NCI-H82 (cell line): ENCODE measurements at regions not wholly inside any gene's neighbourhood (a gene's known extent, or its start where the extent isn't known, plus 50 kb on each side); places are given as distances from the start of the nearest gene placed in this dataset.
"Not testable (repeated sequence)": the region's sequence is repeated elsewhere in the genome, so short reads cannot be mapped to it uniquely, and the experiment has no call there.

Experiments
- DNase-seq: peaks from one replicate; lab custom pipeline; 2025; lab: John Stamatoyannopoulos, UW

DNA sequence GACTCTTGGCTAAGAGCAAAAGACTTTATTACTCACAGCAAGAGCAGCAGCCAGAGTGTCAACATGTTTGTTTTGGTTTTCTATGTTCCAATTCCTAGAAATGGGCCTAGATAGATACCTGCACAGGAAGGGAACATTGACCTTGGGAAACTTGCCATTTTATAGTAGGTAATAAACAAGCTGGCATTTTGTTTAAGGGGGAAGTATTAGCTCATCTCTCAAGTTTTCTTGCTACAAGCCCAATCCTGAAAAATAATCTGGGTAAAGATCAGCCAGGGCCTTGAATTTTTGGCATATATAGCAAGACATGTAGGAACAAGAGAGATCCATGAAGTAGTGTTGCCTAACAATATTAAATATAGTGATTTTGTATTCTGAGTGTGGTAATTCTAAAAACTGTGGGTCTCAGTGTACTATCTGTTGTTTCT, 51.4 kb upstream of the RGL1 start:
- no peak for DNase-seq

DNA sequence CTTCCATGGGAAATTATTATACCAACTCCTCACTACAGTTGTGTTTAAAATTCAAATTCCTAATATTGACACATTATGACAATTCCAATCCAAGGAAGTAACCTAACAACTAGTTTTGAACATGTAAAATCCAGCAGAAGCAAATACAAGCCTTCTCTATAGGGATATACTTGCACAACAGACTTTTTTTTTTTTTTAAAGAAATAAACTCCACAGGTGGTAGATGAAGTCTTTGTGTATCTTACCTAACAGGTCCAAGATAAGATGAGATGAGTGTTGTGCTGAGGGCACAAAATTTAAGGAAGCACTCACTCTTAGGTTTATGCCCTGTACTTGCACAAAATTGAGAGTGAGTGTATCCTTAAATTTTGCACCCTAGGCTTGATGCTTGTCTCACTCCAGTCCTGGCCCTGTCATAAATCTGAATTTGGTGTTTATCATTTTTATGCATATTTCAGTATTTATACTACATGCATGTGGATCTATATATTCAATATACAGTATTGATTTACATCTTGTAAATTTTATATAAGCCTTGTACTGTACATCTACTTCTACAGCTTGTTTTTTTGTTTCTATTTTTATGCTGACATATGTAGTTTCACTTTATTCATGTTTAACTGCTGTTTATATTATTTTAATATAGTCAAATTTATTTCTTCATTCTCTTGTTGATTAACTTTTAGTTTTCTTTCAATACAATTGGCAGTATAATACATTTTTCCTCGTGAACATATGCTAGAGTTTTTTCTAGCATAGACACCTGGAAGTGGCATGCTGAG, 60.6 kb upstream of the RGL1 start:
- DNase-seq = no peak

- DNase-seq = no peak
Measured at GRCh38 chr1:183742355-183742754, 62.6 kb upstream of the RGL1 start.

GRCh38 chr1:183739741-183740271, 65.1 kb upstream of the RGL1 start:
- no peak for DNase-seq

- DNase-seq = no peak
Measured at GRCh38 chr1:183739082-183739481, 65.8 kb upstream of the RGL1 start.

DNA sequence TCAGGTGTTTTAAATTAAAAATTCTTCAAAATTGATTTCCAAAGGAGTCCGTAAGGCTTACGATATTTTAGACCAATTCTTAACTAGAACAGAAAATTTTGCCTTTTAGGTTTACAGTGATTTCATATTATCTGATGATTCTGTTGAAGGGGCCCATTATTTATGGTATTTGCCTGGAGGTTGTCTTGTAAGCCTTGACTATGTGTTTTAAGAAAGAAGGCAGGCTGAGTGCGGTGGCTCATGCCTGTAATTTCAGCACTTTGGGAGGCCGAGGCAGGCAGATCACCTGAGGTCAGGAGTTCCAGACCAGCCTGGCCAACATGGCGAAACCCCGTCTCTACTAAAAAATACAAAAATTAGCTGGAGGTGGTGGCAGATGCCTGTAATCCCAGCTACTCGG, 67.0 kb upstream of the RGL1 start:
- not testable (repeated sequence) for DNase-seq

- no peak for DNase-seq
Measured at GRCh38 chr1:183736343-183736742, 68.6 kb upstream of the RGL1 start.

- no peak for DNase-seq
Measured at GRCh38 chr1:183735069-183735860, 69.7 kb upstream of the RGL1 start.

DNA sequence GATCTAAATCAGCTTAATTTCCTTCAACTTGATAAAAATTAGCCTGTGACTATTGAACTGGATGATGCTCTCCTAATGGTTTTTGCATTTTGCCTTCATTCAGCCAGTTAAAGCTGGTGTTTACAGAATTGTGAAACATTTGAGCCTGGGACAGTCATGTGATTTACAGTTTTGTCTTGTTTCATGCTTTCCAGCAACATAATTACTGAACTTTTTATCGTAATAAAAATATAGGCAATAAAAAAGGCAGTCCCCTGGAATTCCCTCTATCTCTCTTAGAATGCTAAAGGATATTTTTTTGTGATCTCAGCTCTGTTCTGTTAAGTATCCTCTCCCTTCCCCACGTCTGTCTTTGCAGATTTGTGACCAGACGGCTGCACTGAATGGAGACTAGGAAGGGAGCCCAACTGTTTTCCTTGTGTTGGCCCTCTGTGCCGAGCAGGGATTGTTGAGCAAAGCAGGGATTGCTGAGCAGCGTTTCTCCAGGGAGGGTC, 70.3 kb upstream of the RGL1 start:
- peak; percentile 75 for DNase-seq

DNA sequence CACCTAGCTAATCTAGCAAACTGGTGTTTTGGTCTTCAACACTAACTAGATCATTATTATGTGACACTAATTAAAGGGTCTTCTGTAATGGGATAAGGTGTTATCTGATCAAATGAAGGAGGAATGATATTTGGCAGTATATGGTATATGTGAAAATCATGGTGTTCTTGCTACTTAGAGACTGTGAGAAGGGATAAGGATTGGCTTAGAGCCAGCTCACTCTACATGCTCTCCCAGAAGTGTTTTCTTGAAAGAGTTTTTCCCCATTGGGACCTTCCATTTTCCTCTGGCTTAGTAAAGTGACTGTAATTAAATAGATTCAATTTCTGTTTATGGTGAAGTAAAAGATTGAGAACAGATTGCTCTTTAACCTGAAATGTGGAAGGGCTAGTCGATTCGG, 71.2 kb upstream of the RGL1 start:
- peak; percentile 68 for DNase-seq

- peak; percentile 23 for DNase-seq
Measured at GRCh38 chr1:183732236-183732880, 72.6 kb upstream of the RGL1 start.

DNA sequence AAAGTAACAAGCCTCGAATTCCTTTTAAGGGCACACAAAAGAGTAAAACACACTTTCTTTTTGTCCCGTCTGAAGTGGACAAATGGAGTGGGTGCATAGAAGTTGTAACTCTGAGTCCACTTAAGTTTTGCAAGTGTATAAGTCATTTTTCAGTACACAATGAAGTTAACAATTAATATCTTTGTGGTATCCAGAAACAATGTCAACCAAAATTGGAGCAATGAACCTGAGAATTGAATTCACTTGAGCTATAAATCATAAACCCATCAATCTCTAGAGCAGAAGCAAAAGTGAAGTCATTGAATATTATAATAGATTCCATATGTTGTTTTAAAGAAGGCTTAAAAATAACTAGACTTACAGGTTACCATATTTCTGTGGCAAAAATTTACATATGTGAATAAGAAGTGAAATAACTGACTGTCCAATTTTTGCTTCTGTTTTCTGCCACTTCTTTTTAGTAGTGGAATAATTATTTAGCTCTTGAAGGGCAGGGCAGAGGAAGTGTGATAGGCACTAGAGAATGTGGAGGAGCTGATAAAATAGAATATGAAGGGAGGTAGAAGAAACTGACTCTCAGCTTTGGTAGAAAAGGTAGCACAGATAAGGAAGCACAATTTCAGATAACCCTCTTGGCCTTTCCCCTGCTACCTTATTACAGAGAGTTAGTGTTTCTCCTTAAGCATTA, 73.9 kb upstream of the RGL1 start:
- DNase-seq = no peak

DNA sequence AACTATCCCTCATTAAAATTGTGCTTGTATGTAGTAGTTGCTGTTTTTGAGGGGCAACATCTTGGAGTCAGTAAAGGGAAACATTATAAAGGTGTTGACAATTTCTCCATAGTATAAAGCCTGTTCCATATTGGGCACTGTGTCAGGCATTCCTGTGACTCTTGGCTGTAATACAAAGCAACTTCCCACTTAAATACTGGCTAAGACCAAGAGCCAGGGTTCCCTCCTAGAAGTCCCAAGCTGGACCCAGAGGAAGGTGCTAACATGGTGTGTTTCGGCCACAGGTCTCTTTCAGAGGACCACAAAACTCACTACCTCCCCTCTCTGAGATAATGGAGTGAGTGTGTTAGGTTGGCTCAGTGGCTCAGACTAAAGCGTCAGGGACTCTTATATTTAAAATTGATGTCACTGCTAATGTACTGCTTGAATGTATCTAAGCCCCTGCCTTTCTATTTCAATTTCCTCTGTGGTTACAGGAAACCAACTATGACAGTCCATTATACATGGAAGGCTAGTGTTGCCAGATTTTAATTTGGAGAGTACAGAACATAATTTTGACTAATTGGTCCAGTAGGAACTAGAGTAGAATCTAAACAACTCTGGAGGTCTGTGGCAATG, 74.7 kb upstream of the RGL1 start:
- DNase-seq = no peak

DNA sequence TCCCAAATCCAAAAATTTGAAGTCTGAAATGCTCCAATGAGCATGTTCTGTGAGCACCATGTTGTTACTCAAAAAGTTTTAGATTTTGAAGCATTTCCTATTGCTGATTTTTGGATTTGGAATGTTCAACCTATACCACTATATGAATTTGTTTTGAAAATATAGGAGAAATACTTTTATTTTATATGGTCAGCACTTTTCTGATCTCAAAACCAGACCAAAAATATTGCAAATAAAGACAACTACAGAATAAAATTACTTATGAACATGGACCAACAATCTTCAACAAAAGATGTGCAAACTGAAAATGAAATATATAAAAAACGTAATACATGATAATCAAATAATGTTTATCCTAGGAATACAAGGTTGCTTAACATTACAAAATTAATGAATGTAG, 73.7 kb upstream of the APOBEC4 start:
- no peak for DNase-seq

GRCh38 chr1:183724350-183725042, 71.4 kb upstream of the APOBEC4 start:
- no peak for DNase-seq

DNA sequence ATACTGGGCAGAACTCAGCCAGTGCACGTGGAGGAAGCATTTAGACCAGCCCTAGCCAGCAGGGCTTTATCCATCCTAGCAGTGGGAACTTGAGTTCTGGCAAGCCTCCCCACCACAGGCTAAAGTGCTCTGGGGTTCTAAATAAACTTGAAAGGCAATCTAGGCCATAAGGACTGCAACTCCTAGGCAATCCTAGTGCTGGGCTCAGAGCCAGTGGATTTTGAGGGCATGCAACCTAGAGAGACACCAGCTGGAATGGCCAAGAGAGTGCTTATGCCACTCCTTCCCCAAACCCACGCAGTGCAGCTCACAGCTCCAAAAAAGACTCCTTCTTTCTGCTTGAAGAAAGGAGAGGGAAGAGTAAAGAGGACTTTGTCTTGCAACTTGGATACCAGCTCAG, 70.5 kb upstream of the APOBEC4 start:
- no peak for DNase-seq

DNA sequence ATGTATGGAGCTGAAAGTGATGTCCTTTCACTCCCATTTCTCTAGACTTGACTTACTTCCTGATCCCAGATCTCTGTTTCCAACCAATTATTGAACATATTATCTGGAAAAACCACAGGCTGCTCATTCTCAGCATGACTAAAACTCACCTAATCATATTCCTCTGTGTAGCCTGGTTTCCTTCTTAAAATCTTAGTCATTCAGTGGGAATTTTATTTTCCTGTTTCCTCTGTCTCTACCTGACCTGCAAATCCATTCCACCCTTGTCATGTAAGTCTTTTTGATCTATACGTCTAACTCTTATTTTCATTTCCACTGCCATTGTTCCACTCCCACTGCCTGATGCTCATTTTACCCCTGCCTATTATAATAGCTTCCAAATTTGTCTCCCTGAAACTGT, 67.9 kb upstream of the APOBEC4 start:
- DNase-seq = no peak

GRCh38 chr1:183720028-183720427, 66.9 kb upstream of the APOBEC4 start:
- DNase-seq = no peak

- DNase-seq = no peak
Measured at GRCh38 chr1:183719289-183719688, 66.2 kb upstream of the APOBEC4 start.

GRCh38 chr1:183716286-183716685, 63.2 kb upstream of the APOBEC4 start:
- no peak for DNase-seq
